ENCODE measurements at regions not wholly inside any gene's neighbourhood (a gene's known extent, or its start where the extent isn't known, plus 50 kb on each side); places are given as distances from the start of the nearest gene placed in this dataset.

GRCh38 chr2:136210822-136211221 is 92.9 kb upstream of the CXCR4 start:
- CTCF ChIA-PET (ENCODE audit: unreplicated experiment), result no interaction called here
- Histone ChIP-seq H3K36me3 (ENCODE audit: insufficient read depth, low read length) (peaks cover 24% of the 10 kb centered on the region; the same call in 1 of the 2 replicates), H3K79me2 (ENCODE audit: insufficient read depth, low read depth, low read length) (no peaks in the 10 kb centered on the region), H3K4me2 (ENCODE audit: low read length) (no peak overlapping the region), H3K4me1 (ENCODE audit: insufficient read depth, low read length, poor library complexity, severe bottlenecking) (peaks cover 82% of the 10 kb centered on the region), H2AFZ (ENCODE audit: low read length) (no peak overlapping the region), H3K9me2 (ENCODE audit: insufficient read depth, low read length) (no peaks in the 10 kb centered on the region), H3K4me3 (ENCODE audit: low read depth, low read length, poor library complexity, severe bottlenecking) (no peak overlapping the region), H4K20me1 (ENCODE audit: insufficient read depth, low read length) (no peaks in the 10 kb centered on the region), H3K27ac (ENCODE audit: low read depth, low read length, poor library complexity, severe bottlenecking) (no peak overlapping the region), H3K9me3 (ENCODE audit: low read length) (peaks cover 28% of the 10 kb centered on the region)
- no peak for DNase-seq (ENCODE audit: low spot score)
- intact Hi-C loops (cut with micrococcal nuclease; ENCODE audit: unreplicated experiment), result no loop called here
- POLR2A ChIA-PET, result interaction anchor here (0.7 to 9.3 kb wide), 5 partner anchors 25 to 156 kb away, joined by 3 to 115 read pairs (median 3); no protein-coding TSS in a partner anchor
- BruUV-seq (replicated peaks), result no TSS peak
- TF ChIP-seq EZH2phosphoT487 (IDR thresholded peaks at IDR 0.05; ENCODE audit: borderline replicate concordance, low read depth, low read length) (no peak), CTCF (conservative IDR thresholded peaks at IDR 0.05; ENCODE audit: low read length) (no peak)

DNA sequence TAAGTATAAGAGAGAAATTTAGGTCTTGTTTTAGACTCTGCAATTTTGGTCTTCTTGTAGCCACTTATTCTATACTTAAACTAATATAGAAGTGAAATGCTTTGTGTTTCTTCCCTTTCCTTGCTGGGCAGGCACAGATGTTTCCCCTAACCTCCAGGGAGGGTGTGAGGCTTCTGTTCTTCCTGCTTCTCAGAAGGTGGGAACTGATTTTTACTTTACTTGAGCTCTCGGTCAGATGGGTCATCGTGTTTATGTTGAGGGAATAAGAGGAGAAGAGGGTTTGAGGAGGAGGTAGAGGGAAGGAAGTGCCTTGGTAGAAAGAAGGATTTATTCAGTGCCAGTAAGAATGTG is 92.5 kb upstream of the CXCR4 start:
- intact Hi-C loops (cut with micrococcal nuclease; ENCODE audit: unreplicated experiment), result no loop called here
- TF ChIP-seq EZH2phosphoT487 (IDR thresholded peaks at IDR 0.05; ENCODE audit: borderline replicate concordance, low read depth, low read length) (no peak), CTCF (conservative IDR thresholded peaks at IDR 0.05; ENCODE audit: low read length) (no peak)
- Histone ChIP-seq H3K79me2 (ENCODE audit: insufficient read depth, low read depth, low read length) (no peaks in the 10 kb centered on the region), H3K4me2 (ENCODE audit: low read length) (no peak overlapping the region), H3K36me3 (ENCODE audit: insufficient read depth, low read length) (peaks cover 24% of the 10 kb centered on the region; the same call in 1 of the 2 replicates), H3K4me3 (ENCODE audit: low read depth, low read length, poor library complexity, severe bottlenecking) (no peak overlapping the region), H4K20me1 (ENCODE audit: insufficient read depth, low read length) (no peaks in the 10 kb centered on the region), H3K4me1 (ENCODE audit: insufficient read depth, low read length, poor library complexity, severe bottlenecking) (peaks cover 86% of the 10 kb centered on the region), H3K9me3 (ENCODE audit: low read length) (peaks cover 29% of the 10 kb centered on the region), H2AFZ (ENCODE audit: low read length) (no peak overlapping the region), H3K27ac (ENCODE audit: low read depth, low read length, poor library complexity, severe bottlenecking) (no peak overlapping the region), H3K9me2 (ENCODE audit: insufficient read depth, low read length) (no peaks in the 10 kb centered on the region)
- no TSS peak for BruUV-seq (replicated peaks)
- DNase-seq (ENCODE audit: low spot score), result no peak
- ChIA-PET CTCF (ENCODE audit: unreplicated experiment) (no interaction called here), POLR2A (interaction anchor here (0.9 to 9.3 kb wide), 3 partner anchors 25 to 76 kb away, joined by 3 to 115 read pairs (median 3); no protein-coding TSS in a partner anchor)

DNA sequence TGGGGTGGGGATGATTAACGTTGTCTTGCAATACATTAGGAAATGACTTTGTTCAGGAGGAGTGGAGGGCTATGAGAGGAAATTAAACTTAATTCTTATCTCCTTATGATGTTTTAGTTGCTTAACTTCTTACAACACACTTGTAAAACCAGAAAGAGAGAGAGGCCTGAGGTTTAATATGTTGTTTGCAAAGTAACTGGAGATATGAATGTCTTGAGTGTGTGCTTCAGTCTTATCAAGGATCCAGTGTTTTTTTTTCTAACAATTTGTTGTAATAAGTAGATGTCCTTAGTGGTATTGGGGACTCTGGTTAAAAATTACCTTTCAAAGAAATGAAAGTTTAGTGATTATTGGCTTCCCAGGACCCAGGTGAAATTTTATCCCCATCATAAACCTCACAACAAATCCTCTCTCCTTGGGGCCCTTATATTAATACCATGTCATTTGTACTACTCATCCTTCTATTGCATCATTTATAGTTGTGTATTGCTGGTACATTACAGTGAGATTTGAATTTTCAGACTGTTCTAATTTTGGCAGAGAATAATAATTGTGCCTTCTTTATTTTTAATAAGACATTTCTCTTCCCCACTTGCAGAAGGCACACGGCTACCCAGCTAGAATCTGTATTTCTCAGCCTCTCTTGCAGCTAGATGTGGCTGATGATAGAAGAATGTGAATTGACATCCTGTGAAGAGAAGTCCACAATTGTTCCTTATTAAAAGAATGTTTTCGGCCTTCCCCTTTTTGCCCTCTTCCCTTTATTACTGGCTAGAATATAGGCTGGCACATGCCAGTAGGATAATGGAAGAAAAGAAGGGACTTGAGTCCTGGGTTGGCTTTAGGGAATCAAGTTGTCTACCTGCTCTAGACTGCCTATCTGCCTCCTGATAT is 91.9 kb upstream of the CXCR4 start:
- Histone ChIP-seq H3K9me3 (ENCODE audit: low read length) (peaks cover 35% of the 10 kb centered on the region), H3K4me2 (ENCODE audit: low read length) (no peak overlapping the region), H3K9me2 (ENCODE audit: insufficient read depth, low read length) (no peaks in the 10 kb centered on the region), H3K4me1 (ENCODE audit: insufficient read depth, low read length, poor library complexity, severe bottlenecking) (peaks cover 90% of the 10 kb centered on the region), H3K4me3 (ENCODE audit: low read depth, low read length, poor library complexity, severe bottlenecking) (no peak overlapping the region), H3K36me3 (ENCODE audit: insufficient read depth, low read length) (peaks cover 26% of the 10 kb centered on the region), H2AFZ (ENCODE audit: low read length) (no peak overlapping the region), H4K20me1 (ENCODE audit: insufficient read depth, low read length) (no peaks in the 10 kb centered on the region), H3K27ac (ENCODE audit: low read depth, low read length, poor library complexity, severe bottlenecking) (no peak overlapping the region), H3K79me2 (ENCODE audit: insufficient read depth, low read depth, low read length) (no peaks in the 10 kb centered on the region)
- no TSS peak for BruUV-seq (replicated peaks)
- intact Hi-C loops (cut with micrococcal nuclease; ENCODE audit: unreplicated experiment), result no loop called here
- CTCF ChIA-PET (ENCODE audit: unreplicated experiment), result interaction anchor here (3.8 kb wide), 1 partner anchor 77 kb away, joined by 14 read pairs; no protein-coding TSS in a partner anchor
- no peak for TF ChIP-seq EZH2phosphoT487 (IDR thresholded peaks at IDR 0.05; ENCODE audit: borderline replicate concordance, low read depth, low read length)
- no peak for TF ChIP-seq CTCF (conservative IDR thresholded peaks at IDR 0.05; ENCODE audit: low read length)
- DNase-seq (ENCODE audit: low spot score), result no peak
- POLR2A ChIA-PET, result interaction anchor here (1.1 to 9.3 kb wide), 5 partner anchors 16 to 74 kb away, joined by 3 to 115 read pairs (median 26); no protein-coding TSS in a partner anchor
